GM18907 (cell line): ENCODE measurements at regions not wholly inside any gene's neighbourhood (a gene's known extent, or its start where the extent isn't known, plus 50 kb on each side); places are given as distances from the start of the nearest gene placed in this dataset.
"Not testable (repeated sequence)": the region's sequence is repeated elsewhere in the genome, so short reads cannot be mapped to it uniquely, and the experiment has no call there.

Source experiments
- ATAC-seq: cut with Tn5 transposase; IDR thresholded peaks from one replicate; pipeline ENCODE4 v1.9.1; 2021; ENCODE audit warnings: mild to moderate bottlenecking, moderate library complexity; ENCODE audit not compliant: unreplicated experiment

DNA sequence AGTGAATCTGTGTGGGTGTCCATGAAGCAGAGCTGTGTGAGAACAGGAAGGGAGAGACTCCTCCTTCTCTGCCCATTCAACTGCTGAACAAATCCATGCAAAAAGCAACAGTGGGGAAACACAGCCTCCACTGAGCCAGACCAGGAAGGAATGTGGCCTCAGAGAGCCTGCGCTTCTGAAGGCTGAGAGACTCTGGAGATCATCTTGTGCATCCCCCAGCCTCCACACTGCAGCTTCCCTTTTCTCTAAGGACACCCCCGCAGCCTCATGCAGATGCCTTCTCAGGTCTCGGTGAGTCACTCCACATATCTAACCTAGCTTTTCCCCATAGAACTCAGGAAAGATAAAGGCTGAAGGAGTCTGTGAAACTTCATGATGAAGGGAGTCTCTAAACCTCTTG is 402.9 kb downstream of the TNS1 start:
- ATAC-seq = no peak

DNA sequence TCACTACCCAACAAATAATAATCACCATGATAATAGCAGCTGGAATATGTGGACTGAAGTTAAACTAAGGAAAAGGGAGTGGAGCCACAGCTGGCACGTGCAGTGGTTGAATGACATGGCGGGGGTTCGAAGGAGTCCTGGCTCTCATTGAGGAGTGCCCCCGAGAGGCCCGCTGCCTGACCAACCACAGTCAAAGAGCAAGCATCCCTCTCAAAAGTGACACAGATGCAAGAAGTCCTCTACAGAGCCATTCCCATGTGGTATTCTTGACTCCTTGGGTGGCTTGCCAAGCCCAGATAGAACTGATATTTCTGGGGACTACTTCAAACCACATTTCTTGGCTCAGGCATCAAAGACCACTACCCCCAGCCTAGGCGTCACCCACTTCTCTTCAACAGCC is 405.1 kb downstream of the TNS1 start:
- no peak for ATAC-seq

DNA sequence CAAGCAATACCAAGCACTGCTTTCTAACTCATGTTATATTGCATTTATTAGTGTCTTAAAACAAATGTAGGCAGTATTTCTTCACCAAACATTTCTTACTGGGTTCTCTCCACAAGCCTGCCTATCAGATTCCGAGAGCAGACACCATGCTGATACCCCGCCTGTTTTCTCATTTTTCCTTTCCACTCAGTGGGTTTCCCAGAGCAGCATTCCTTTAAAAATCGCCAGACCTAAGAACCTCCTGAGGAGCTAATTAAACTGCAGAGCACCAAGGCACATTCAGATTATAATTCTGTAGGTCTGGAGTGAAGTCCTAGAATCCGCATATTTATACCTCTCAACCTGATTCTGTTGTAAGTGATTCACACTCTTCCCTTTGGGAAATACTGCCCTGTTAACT is 405.6 kb downstream of the TNS1 start:
- no peak for ATAC-seq

DNA sequence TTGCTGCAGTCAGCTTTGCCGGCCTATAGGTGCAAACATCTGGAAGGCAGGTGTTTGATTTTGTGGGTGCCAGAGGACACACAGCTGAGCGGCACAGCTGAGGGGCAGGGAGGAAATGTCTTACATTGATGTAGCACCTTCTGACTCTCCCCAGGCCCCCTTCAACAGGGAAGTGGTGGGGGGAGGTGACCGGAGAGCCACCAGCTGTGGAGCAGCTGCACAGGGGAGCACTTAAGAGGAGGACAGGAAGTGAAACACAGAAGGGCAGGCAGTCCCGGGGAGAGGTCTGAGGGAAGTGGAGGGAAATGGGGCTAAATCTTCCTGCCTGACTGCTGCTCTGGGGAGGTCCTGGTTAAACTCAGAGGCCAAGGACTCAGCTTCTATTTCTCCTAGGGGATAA is 409.1 kb downstream of the TNS1 start:
- no peak for ATAC-seq

DNA sequence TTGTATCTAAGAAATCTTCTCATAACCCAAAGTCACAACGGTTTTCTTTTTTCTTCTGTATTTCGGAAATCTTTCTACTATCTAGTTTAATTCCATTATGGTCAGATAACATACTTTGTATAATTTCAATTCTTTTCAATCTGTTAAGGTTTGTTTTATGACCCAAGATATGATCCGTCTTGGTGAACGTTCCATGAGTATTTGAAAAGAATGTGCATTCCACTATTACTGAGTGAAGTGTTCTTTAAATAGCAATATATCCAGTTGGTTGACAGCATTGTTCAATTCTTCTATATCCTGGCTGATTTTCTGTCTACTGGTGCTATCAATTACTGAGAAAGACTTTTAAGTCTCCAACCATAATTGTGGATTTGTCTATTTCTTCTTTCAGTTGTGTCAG is 414.5 kb downstream of the TNS1 start:
- no peak for ATAC-seq

DNA sequence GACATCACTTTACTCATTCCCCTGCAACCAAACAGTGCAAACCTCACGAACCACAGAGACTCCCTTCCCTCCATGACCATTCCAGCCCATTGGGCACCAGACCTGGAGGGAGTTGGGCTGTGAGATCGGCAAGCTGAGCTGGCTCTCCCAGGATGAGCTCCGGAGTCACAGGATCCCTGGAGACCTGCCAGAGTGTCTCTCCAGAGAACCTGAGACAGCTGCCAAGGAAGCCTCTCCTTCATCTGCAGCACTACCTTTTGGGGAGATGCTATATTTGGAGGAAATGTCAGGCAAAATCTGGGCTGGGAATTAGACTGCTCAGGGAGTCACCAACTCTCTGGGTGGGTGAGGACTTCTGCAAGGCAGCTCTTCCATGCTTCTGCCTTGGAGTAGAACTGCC is 417.4 kb downstream of the TNS1 start:
- ATAC-seq = no peak

DNA sequence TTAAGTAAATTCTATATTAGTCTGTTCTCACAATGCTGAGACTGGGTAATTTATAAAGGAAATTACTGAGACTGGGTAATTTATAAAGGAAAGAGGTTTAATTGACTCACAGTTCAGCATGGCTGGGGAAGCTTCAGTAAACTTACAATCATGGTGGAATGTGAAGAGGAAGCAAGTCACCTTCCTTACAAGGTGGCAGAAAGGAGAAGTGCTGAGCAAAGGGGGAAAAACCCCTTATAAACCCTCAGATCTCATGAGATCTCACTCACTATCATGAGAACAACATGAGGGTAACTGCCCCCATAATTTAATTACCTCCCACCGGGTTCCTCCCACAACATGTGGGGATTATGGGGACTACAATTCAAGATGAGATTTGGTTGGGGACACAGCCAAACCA is 422.4 kb downstream of the TNS1 start:
- ATAC-seq = not testable (repeated sequence)

DNA sequence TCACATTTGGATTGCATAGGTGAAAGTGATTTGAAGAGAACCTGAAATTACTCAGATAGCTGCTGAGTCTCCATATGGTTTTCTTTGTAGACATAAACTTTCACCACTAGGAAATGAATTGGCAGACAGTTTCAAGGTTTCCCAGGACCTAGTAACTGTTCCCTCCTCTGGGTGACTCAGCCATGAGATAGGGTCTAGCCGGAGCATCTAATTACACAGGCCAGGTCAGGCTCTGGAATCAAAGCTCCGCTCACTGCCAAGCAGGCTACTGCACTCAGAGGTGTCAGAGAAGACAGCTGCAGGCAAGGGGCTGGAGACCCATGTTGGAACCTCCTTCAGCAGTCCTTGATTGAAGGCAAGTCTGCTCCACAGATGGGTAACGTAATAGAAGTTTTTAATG is 429.2 kb downstream of the TNS1 start:
- no peak for ATAC-seq

DNA sequence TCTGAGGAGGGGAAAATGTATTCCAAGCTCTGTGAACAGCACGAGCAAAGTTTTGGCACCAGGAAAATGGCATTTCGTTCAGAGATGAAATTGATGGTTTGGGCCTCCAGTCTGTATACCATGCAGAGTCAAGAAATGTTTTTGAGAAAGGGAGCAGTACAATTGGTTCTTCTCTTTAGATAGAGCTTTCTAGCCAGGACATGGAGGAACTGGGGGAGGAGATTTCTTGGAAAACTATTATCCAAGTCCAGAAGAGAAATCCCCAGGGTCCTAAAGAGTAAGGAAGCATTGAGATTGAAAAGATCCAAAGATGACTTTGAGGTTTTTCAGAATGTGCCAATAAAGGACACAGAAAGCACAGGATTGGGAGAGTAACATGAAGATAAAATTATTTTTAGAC is 432.4 kb downstream of the TNS1 start:
- no peak for ATAC-seq

DNA sequence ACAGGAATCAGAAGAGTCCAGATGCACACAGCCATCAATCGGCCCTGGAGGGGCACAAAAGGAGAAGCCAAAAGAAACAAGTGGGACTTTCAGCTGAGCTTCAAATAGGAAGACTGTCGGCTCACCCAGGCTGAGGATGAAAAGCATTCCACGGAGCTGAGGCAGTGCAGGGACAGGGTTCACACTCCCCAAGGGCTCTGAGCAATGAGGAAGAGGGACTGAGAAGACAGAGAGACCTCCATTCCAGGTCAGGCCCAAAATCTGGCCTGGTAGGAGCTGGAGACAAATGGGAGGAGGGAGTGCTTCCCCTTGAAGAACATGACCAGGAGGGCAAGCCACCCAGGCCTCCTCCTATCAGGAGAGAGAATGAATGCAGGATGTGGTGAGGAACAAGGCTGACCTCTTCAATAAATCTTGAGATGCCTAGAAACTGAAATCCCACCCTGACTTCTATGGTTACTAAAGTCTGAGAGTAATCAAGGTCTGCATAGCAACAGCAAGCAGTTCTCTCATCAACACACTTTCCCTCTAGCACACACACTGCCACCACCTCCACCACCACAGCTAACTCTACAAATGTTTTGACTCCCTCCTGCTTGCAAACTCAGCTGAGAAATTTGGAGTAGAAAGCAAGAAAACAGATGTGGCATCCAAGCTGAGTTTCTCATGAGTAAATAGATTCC is 434.4 kb downstream of the TNS1 start:
- no peak for ATAC-seq

DNA sequence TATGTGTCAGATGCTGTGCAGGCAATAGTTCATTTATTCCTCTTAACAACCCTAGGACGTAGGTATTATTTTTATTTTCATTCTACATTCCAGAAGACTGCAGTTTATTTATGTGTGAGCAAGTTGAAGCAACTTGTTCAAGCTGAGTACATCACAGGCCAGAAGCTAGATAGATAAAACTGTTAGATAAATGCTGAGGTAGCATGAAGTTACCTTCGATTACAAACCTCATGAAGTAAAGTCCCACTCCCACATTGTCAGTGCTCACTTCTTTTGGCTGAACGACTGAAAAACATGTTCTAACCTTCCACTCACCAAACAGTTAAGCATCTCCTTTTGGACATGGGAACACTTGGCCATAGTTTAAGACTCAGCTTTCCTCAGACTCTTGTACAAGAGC is 439.2 kb downstream of the TNS1 start:
- no peak for ATAC-seq

DNA sequence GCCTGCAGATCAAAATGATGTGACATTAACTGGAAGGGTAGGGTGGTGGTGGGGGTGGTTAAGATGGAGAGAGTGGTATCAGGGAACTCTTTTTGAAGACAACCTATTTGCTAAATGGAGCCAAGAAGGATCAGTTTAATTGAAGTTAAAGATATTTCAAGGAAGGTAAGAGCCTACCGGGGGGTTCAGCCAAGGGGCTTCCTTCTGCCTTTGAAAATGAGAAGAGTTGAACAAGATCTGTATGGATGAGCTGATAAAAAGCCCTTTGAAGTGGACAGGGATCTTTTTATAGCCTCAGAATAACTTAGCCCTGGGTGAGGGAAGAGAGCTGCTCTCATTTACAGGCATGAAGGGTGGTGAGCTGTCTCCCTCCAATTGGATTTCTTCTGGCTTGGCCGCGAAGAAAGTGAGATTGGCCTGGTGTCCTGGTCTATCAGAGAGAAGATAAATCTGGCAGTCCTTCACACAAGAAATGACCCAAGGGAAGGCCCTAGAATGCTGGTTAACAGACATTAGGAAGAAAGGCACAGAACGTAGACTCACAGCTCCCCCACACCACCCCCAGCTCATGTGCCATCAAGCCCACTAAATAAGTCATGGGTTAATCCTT is 439.8 kb downstream of the TNS1 start:
- ATAC-seq = no peak

DNA sequence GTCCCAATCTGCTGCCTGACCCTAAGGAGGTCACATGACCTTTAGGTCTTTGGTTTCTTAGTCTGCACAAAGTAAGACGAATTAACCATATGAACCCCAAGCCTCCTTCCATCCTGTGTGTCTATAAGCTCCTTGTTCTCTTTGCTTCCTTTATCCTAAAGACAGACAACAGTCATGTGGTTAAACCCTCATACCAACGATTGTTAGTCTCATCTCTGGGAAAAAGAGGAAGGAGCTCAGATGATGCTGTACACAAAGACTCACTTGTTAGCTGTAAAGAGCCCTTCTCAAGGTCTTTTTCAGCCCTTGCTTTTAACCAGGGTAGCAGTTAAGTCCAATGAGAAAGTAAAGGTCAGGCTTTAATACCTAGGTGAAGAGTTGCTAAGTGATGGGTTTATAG is 443.7 kb downstream of the TNS1 start:
- ATAC-seq = no peak

DNA sequence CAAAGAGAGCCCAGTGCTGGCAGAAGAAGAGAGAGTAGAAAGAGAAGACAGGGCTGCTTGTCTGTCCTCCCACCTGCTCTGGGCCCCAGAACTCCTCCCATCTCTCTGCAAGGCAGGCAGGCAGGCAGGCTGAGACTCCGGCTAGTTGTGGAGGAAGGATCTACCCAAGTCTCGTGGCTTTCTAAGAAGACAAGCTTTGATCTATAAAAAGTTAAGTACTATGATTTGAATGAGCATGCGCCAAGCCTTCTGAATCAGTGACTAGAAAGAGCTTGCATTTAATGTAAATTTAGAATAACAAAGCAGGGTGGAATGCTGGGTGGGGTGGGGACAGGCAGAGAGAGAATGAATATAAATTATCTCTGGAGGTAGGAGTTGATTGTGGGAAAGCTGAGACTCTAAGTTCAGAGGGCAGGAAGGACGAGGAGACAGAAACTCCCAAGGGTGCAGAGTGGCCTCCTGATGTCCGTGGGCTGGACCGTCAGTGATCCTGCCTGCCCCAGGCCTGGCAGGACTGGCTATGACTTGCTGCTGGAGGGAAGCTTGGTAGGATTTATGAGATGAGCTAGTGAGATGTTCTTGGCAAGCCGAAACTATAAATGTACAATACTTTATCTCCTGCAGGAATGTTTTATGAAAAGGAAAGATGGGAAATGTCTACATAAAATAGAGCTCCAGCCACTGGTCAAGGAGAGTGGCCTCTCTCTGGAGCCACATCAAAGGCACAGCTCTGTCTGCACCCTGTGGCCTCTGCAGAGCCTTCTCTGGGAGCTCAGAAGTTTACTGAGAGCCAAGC is 447.5 kb downstream of the TNS1 start:
- no peak for ATAC-seq

DNA sequence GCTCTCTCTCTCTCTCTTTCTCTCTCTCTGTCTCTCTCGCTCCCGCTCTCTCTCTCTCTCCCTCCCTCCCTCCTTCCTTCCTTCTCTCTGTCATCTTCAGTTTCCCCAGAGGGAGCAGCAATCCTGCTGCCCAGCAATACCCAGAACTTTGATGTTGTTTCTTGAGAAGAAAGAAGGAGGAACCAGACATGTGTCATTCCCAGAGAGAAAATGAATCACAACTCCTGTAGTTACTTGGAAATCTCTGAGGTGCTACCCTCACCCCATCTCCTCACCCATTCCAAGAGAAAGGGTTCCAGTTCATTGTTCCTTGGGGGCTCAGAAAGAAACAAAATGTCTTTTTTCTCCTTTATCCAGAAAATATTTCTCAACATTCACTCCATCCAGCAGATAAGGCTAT is 449.1 kb downstream of the TNS1 start:
- no peak for ATAC-seq

DNA sequence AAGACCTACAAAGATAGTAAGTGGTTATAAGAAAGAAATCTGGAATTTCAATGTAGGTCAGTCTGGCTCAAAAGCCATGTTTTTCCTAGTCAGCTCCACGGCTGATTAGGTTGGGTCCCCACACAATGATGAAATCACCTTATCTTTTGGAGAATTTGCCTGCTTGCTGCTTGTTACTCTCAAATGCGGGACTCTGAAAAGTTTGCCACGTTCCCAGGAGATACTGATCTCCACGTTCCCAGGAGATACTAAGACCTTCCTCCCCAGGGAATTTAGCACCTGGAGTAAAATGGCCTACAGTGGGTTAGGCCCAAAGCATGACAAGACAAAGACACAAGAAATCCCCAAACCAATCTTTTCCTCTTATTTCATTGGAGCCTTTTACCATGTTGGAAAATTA is 449.6 kb downstream of the TNS1 start:
- ATAC-seq = no peak

DNA sequence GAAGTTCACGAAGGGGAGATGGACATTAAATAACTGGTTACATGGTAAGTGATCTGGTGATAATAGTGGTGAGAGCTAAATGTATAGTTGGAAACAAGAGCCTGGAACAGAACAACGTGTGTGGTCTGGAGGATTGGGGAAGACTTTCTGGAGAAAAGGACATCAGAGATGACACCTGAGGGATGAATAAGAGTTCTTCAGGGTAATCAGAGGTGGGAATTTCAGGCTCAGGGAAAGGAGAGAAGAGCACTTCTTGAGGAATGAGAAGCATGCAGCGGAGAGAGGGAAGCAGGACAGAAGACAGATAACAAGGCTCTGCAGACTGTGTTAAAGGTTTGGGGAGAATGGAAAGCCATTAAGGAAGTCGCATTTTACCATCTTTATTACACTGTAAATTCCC is 450.7 kb downstream of the TNS1 start:
- no peak for ATAC-seq

DNA sequence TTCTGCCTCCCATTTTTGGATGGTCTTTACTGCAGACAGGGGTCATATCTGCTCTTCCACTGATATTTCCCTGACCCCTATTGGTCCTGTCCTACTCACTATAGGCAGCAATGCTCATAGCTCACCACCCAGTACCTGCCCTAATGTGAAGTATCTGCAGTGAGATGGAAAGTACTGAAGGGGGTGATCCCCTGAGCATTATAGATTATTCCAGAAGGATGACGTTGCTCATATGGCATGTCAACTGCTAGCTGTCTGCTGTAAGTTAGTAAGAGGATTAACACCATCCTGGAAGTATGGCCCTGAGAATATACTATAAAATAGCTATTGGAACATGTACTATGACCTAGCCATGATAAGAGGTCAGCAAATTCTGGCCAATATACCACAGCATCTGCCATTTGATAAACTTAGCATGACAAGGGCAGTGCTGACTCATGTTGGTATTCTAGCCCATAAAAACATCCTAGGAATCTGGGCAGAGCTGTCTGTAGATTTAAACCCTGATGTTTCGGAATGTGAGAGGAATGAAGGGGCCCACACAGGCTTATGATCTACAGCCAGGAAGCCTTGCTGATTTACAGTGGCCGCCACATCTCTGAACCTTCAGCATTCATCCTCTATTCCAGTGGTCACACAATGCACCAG is 451.4 kb downstream of the TNS1 start:
- no peak for ATAC-seq

DNA sequence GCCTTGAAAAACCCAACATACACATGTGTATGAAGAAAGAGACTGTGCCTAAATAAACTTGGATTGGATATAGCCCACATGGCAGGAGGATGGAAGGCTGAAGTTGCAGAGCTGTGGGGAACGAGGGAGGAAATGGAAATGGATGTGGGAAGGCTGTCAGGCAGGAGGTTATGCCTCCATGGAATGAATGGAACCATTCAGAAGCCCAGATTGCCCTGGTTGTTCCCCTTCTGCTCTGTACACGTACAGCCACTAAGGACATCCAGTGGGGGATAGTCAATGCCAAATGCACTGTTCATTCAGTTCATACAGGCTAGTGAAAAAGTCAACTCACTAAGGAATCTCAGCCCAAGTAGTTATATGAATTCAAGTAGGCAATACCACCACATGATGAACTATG is 463.7 kb downstream of the TNS1 start:
- ATAC-seq = no peak

DNA sequence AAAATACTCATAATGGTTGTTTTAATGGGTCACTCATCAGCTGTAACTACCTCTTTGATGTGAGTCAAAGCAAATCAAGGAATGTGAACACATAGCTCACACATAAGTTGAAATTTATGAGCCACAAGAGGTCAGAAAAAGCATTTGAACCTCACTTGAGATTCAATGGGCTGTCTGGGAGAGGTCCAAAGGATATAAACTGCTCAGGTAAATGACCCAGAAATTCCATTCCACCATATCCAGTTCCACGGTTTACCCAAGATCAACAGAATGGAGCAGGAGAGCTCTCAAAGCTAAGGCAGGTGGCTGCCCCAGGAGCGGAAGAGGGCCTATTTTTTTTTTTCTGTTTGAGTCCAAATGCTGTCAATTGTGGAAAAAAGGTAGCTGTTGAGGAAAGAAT is 464.1 kb downstream of the TNS1 start:
- no peak for ATAC-seq

DNA sequence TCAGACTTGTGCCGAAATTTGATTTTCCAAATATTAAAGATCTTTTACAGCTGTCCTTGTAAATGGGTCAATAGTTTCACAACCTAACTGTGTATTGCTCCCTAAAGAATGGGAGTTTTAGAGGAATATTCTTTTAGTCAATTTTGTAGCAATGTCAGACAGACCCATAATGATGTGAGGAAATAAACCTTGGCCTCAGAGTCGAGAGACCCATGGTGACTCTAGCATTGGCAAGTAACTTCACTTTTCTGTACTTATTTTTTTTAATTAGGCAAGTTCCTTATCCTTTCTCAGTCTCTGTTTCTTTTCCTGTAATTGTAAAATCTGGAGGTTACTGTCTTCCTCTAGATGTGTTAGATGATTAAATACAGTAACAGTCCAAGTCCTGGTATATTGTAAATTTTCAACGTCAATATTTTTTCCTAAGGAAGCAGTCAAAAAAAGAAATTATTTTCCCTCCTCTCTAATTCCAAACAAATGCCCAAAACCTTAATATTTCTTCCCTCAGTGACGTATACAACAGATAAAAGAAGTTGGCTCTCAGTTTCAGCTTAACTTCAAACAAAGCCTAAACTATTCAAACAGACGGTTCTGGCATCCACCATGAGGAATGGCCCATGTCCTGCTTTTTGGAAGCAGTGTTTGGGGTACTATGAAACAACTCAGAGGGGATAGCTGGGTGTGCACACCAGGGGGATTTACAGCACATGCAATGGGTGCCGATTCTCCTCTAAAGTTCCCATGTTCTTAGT is 466.7 kb downstream of the TNS1 start:
- ATAC-seq = no peak
